Hepatocyte (in vitro differentiated cells): ENCODE measurements at regions not wholly inside any gene's neighbourhood (a gene's known extent, or its start where the extent isn't known, plus 50 kb on each side); places are given as distances from the start of the nearest gene placed in this dataset.

Experiments used
- DNase-seq: peaks from one replicate; pipeline ENCODE4 v3.0.0-alpha.2; 2016; ENCODE audit warnings: low spot score
- H2AFZ ChIP-seq: fragments of 200-600 bp; sonication (generic); 2 replicates; pipeline ENCODE4 v1.6.0; 2016; ENCODE audit warnings: antibody characterized with exemption, mild to moderate bottlenecking
- H3K27ac ChIP-seq: fragments of 200-600 bp; sonication (generic); 2 replicates; pipeline ENCODE4 v1.5.1; 2016; ENCODE audit warnings: mild to moderate bottlenecking
- H3K27me3 ChIP-seq: fragments of 200-600 bp; sonication (generic); 2 replicates; pipeline ENCODE4 v1.6.1; 2016
- H3K36me3 ChIP-seq: fragments of 200-600 bp; sonication (generic); replicated peaks from 2 replicates; pipeline ENCODE4 v1.5.1; 2016; ENCODE audit warnings: low read depth; ENCODE audit not compliant: insufficient read depth
- H3K4me1 ChIP-seq: fragments of 200-600 bp; sonication (generic); 2 replicates; pipeline ENCODE4 v1.5.1; 2016; ENCODE audit warnings: mild to moderate bottlenecking, moderate library complexity; ENCODE audit not compliant: insufficient read depth
- H3K4me2 ChIP-seq: fragments of 200-600 bp; sonication (generic); 2 replicates; pipeline ENCODE4 v1.6.0; 2016
- H3K4me3 ChIP-seq: fragments of 200-600 bp; sonication (generic); 2 replicates; pipeline ENCODE4 v1.5.1; 2016; ENCODE audit warnings: mild to moderate bottlenecking
- H3K79me2 ChIP-seq: fragments of 200-600 bp; sonication (generic); 2 replicates; pipeline ENCODE4 v1.6.0; 2017; ENCODE audit warnings: mild to moderate bottlenecking
- H3K9me2 ChIP-seq: fragments of 200-600 bp; sonication (generic); replicated peaks from 2 replicates; pipeline ENCODE4 v1.6.0; 2017; ENCODE audit warnings: mild to moderate bottlenecking; ENCODE audit not compliant: insufficient read depth
- H3K9me3 ChIP-seq: fragments of 200-600 bp; sonication (generic); 2 replicates; pipeline ENCODE4 v1.5.1; 2016; ENCODE audit warnings: low read depth, mild to moderate bottlenecking
- H4K20me1 ChIP-seq: fragments of 200-600 bp; sonication (generic); 2 replicates; pipeline ENCODE4 v1.6.0; 2016; ENCODE audit warnings: mild to moderate bottlenecking; ENCODE audit not compliant: insufficient read depth, poor library complexity, severe bottlenecking
- CTCF ChIP-seq: fragments of 200-600 bp; sonication (generic); IDR thresholded peaks from 2 replicates; pipeline ENCODE4 v1.5.1; 2016; ENCODE audit warnings: antibody characterized with exemption, mild to moderate bottlenecking; ENCODE audit not compliant: poor library complexity
- EZH2 ChIP-seq: fragments of 200-600 bp; sonication (generic); IDR thresholded peaks from 2 replicates; pipeline ENCODE4 v1.6.1; 2016; ENCODE audit warnings: antibody characterized with exemption, mild to moderate bottlenecking, borderline replicate concordance
- EZH2phosphoT487 ChIP-seq: fragments of 200-600 bp; sonication (generic); IDR thresholded peaks from one replicate; pipeline ENCODE4 v1.6.1; 2018; ENCODE audit warnings: antibody characterized with exemption, mild to moderate bottlenecking, low read depth, moderate library complexity; ENCODE audit not compliant: unreplicated experiment, severe bottlenecking
- WGBS: methylation state at CpG from one replicate; pipeline ENCODE4 v1.1.6; 2016; ENCODE audit warnings: low lambda C conversion rate; ENCODE audit errors: missing lambda C conversion rate; 5-methylcytosine and 5-hydroxymethylcytosine counted together

GRCh38 chrX:8075636-8076035 lies 95.4 kb downstream of the VCX2 start:
- H3K9me3 ChIP-seq = no peaks in the 10 kb centered on the region
- TF ChIP-seq EZH2 (no peak), CTCF (no peak), EZH2phosphoT487 (no peak)
- H3K9me2 ChIP-seq = no peaks in the 10 kb centered on the region
- no peaks in the 10 kb centered on the region for H3K36me3 ChIP-seq
- H3K79me2 ChIP-seq = no peaks in the 10 kb centered on the region
- DNase-seq = no peak
- no peaks in the 10 kb centered on the region for H3K4me1 ChIP-seq
- no peak overlapping the region for H3K4me2 ChIP-seq
- H3K4me3 ChIP-seq = no peak overlapping the region
- no peak overlapping the region for H2AFZ ChIP-seq
- no peak overlapping the region for H3K27ac ChIP-seq
- no peaks in the 10 kb centered on the region for H4K20me1 ChIP-seq
- no peaks in the 10 kb centered on the region for H3K27me3 ChIP-seq

- no peaks in the 10 kb centered on the region for H3K9me3 ChIP-seq
- no peaks in the 10 kb centered on the region for H3K9me2 ChIP-seq
- no peaks in the 10 kb centered on the region for H3K36me3 ChIP-seq
- no peaks in the 10 kb centered on the region for H4K20me1 ChIP-seq
- peak; percentile 23 for DNase-seq
- no peaks in the 10 kb centered on the region for H3K4me1 ChIP-seq
- no peak for TF ChIP-seq EZH2phosphoT487
- TF ChIP-seq EZH2 = no peak
- TF ChIP-seq CTCF = no peak
- no peak overlapping the region for H3K27ac ChIP-seq
- H3K4me2 ChIP-seq = no peak overlapping the region
- H3K4me3 ChIP-seq = no peak overlapping the region
- no peak overlapping the region for H2AFZ ChIP-seq
- no peaks in the 10 kb centered on the region for H3K79me2 ChIP-seq
- H3K27me3 ChIP-seq = no peaks in the 10 kb centered on the region
- WGBS = 57% methylated on average over 8 of the region's 8 CpGs
Measured at GRCh38 chrX:8067754-8068462, 103.2 kb downstream of the VCX2 start.

- Histone ChIP-seq H2AFZ (no peak overlapping the region), H3K36me3 (no peaks in the 10 kb centered on the region), H4K20me1 (no peaks in the 10 kb centered on the region), H3K4me3 (no peak overlapping the region), H3K4me1 (no peaks in the 10 kb centered on the region), H3K9me2 (no peaks in the 10 kb centered on the region), H3K27me3 (no peaks in the 10 kb centered on the region), H3K79me2 (no peaks in the 10 kb centered on the region), H3K4me2 (no peak overlapping the region), H3K9me3 (no peaks in the 10 kb centered on the region), H3K27ac (no peak overlapping the region)
- DNase-seq = no peak
- TF ChIP-seq CTCF = no peak
- WGBS = 81% methylated on average over 2 of the region's 2 CpGs
Measured at GRCh38 chrX:8052909-8053308, 118.2 kb downstream of the VCX2 start.

GRCh38 chrX:8049827-8050226 lies 121.2 kb downstream of the VCX2 start:
- Histone ChIP-seq H3K4me2 (no peak overlapping the region), H3K79me2 (no peaks in the 10 kb centered on the region), H3K9me3 (no peaks in the 10 kb centered on the region), H2AFZ (no peak overlapping the region), H3K9me2 (no peaks in the 10 kb centered on the region), H3K27me3 (no peaks in the 10 kb centered on the region), H3K27ac (no peak overlapping the region), H4K20me1 (no peaks in the 10 kb centered on the region), H3K4me3 (no peak overlapping the region), H3K4me1 (no peaks in the 10 kb centered on the region), H3K36me3 (no peaks in the 10 kb centered on the region)
- WGBS = 62% methylated on average over 3 of the region's 3 CpGs
- TF ChIP-seq CTCF = no peak
- no peak for TF ChIP-seq EZH2phosphoT487
- no peak for TF ChIP-seq EZH2
- DNase-seq = no peak
